Peyer's patch (tissue), 4 donors: ENCODE measurements at regions not wholly inside any gene's neighbourhood (a gene's known extent, or its start where the extent isn't known, plus 50 kb on each side); places are given as distances from the start of the nearest gene placed in this dataset.

Experiments
- DNase-seq, 3 donors: peaks; one replicate each; pipeline ENCODE4 v3.0.0-alpha.2; 2017 to 2019
- H3K27ac ChIP-seq, 4 donors: fragments of 200-600 bp; sonication (generic); one replicate each; pipeline ENCODE4 v1.5.1; 2016 to 2019
- H3K27me3 ChIP-seq, 2 donors: fragments of 200-600 bp; sonication (generic); one replicate each; pipeline ENCODE4 v1.5.1; 2019
- H3K36me3 ChIP-seq, 3 donors: fragments of 200-600 bp; sonication (generic); one replicate each; pipeline ENCODE4 v1.5.1; 2016 to 2019
- H3K4me1 ChIP-seq, 4 donors: fragments of 200-600 bp; sonication (generic); one replicate each; pipeline ENCODE4 v1.5.1; 2016 to 2019
- H3K4me3 ChIP-seq, 4 donors: fragments of 200-600 bp; sonication (generic); 1 replicate in 3 of 4; 2 replicates in 1 of 4; pipeline ENCODE4 v1.5.1; 2016 to 2019; ENCODE audit warnings: mild to moderate bottlenecking in 1 of 4
- H3K9me3 ChIP-seq, 4 donors: fragments of 200-600 bp; sonication (generic); one replicate each; pipeline ENCODE4 v1.5.1; 2016 to 2019; ENCODE audit warnings: mild to moderate bottlenecking in 1 of 4
- POLR2A ChIP-seq, 2 donors: fragments of 450-650 bp; IDR thresholded peaks; one replicate each; pipeline ENCODE4 v1.5.1; 2017; ENCODE audit warnings: antibody characterized with exemption in 2 of 2, mild to moderate bottlenecking in 2 of 2, moderate library complexity in 2 of 2
- TF ChIP-seq, protein P1 (sequence below), 6 experiments: fragments of 450-650 bp in 4 of 6; fragments of 200-600 bp in 2 of 6; sonication (generic) in 1 of 6; IDR thresholded peaks; one replicate each; pipeline ENCODE4 v1.5.1; 2017 to 2019; ENCODE audit warnings: antibody characterized with exemption in 6 of 6, mild to moderate bottlenecking in 3 of 6, moderate library complexity in 1 of 6

DNA sequence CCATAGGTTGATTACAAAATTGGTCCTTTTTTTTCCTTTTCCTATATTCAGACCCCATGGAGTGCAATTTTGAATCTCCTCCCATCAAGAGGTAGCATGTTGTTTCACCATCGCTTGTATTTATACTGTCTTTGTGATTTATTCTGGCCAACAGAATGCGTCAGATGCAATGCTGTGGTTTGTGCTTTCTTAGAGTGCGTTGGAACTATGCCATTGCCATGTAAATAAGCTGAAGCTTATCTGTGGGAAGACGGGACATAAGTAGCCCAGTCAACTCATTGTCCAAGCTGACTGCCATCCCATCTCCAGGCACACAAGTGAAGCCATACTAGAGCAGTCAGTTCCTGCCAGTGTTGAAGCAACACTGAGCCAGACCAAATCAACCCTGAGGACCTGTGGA lies 1339.3 kb upstream of the GOT2 start:
- Histone ChIP-seq H3K4me1 (no peaks in the 10 kb centered on the region), H3K9me3 (peaks cover 0 to 3% (median 0%) of the 10 kb centered on the region in 4 donors), H3K27ac (no peak overlapping the region), H3K36me3 (no peaks in the 10 kb centered on the region), H3K27me3 (no peaks in the 10 kb centered on the region), H3K4me3 (no peak overlapping the region)
- no peak for DNase-seq
- TF ChIP-seq POLR2A (IDR thresholded peaks at IDR 0.05): no peak
- TF ChIP-seq, protein P1, sequence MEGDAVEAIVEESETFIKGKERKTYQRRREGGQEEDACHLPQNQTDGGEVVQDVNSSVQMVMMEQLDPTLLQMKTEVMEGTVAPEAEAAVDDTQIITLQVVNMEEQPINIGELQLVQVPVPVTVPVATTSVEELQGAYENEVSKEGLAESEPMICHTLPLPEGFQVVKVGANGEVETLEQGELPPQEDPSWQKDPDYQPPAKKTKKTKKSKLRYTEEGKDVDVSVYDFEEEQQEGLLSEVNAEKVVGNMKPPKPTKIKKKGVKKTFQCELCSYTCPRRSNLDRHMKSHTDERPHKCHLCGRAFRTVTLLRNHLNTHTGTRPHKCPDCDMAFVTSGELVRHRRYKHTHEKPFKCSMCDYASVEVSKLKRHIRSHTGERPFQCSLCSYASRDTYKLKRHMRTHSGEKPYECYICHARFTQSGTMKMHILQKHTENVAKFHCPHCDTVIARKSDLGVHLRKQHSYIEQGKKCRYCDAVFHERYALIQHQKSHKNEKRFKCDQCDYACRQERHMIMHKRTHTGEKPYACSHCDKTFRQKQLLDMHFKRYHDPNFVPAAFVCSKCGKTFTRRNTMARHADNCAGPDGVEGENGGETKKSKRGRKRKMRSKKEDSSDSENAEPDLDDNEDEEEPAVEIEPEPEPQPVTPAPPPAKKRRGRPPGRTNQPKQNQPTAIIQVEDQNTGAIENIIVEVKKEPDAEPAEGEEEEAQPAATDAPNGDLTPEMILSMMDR (IDR thresholded peaks at IDR 0.05): no peak

DNA sequence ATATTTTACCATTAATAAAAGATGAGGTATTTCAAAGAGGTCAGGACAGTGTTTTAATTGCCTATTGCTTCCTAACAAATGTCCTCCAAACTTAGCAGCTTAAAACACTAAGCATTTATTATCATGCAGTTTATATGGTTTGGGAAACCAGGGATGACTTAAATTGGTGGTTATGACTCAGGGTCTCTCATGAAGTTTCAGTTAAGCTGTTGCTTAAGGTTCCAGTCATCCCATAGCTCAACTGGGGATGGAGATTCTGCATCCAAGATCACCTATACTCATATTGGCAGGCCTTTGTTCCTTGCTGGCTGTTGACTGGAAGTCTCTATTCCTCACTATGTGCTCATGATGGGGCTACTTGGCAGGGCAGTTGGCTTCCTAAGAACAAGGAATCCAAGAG lies 1329.9 kb upstream of the GOT2 start:
- no peaks in the 10 kb centered on the region for H3K9me3 ChIP-seq
- H3K4me3 ChIP-seq: no peak overlapping the region
- H3K27me3 ChIP-seq: no peaks in the 10 kb centered on the region
- no peak overlapping the region for H3K27ac ChIP-seq
- no peak for DNase-seq
- TF ChIP-seq POLR2A (IDR thresholded peaks at IDR 0.05): no peak
- TF ChIP-seq, protein P1 (IDR thresholded peaks at IDR 0.05): no peak
- H3K4me1 ChIP-seq: no peaks in the 10 kb centered on the region
- no peaks in the 10 kb centered on the region for H3K36me3 ChIP-seq

GRCh38 chr16:60061396-60061795 lies 1327.3 kb upstream of the GOT2 start:
- no peaks in the 10 kb centered on the region for H3K36me3 ChIP-seq
- no peak overlapping the region for H3K27ac ChIP-seq
- H3K27me3 ChIP-seq: no peaks in the 10 kb centered on the region
- no peak for DNase-seq
- no peak overlapping the region for H3K4me3 ChIP-seq
- no peaks in the 10 kb centered on the region for H3K4me1 ChIP-seq
- no peak for TF ChIP-seq POLR2A (IDR thresholded peaks at IDR 0.05)
- TF ChIP-seq, protein P1 (IDR thresholded peaks at IDR 0.05): no peak
- H3K9me3 ChIP-seq: no peaks in the 10 kb centered on the region

- Histone ChIP-seq H3K27ac (no peak overlapping the region), H3K4me1 (no peaks in the 10 kb centered on the region), H3K27me3 (no peaks in the 10 kb centered on the region), H3K9me3 (no peaks in the 10 kb centered on the region), H3K4me3 (no peak overlapping the region), H3K36me3 (no peaks in the 10 kb centered on the region)
- no peak for DNase-seq
- TF ChIP-seq, protein P1 (IDR thresholded peaks at IDR 0.05): no peak
- TF ChIP-seq POLR2A (IDR thresholded peaks at IDR 0.05): no peak
Measured at GRCh38 chr16:60060731-60061130, 1326.6 kb upstream of the GOT2 start.

GRCh38 chr16:60059141-60059540 lies 1325.0 kb upstream of the GOT2 start:
- no peak for DNase-seq
- Histone ChIP-seq H3K27ac (no peak overlapping the region), H3K4me1 (no peaks in the 10 kb centered on the region), H3K4me3 (no peak overlapping the region), H3K9me3 (no peaks in the 10 kb centered on the region), H3K36me3 (no peaks in the 10 kb centered on the region), H3K27me3 (no peaks in the 10 kb centered on the region)
- TF ChIP-seq, protein P1 (IDR thresholded peaks at IDR 0.05): no peak
- TF ChIP-seq POLR2A (IDR thresholded peaks at IDR 0.05): no peak

GRCh38 chr16:60041671-60042070 lies 1307.6 kb upstream of the GOT2 start:
- Histone ChIP-seq H3K27me3 (no peaks in the 10 kb centered on the region), H3K4me1 (no peaks in the 10 kb centered on the region), H3K36me3 (no peaks in the 10 kb centered on the region), H3K4me3 (no peak overlapping the region), H3K27ac (no peak overlapping the region), H3K9me3 (no peaks in the 10 kb centered on the region)
- TF ChIP-seq, protein P1 (IDR thresholded peaks at IDR 0.05): no peak
- no peak for TF ChIP-seq POLR2A (IDR thresholded peaks at IDR 0.05)
- DNase-seq: no peak
